H9 (cell line): ENCODE measurements at regions not wholly inside any gene's neighbourhood (a gene's known extent, or its start where the extent isn't known, plus 50 kb on each side); places are given as distances from the start of the nearest gene placed in this dataset.

Experiments used
- DNase-seq: peaks from one replicate; pipeline ENCODE4 v3.0.0-alpha.2; 2017
- H2AFZ ChIP-seq: one replicate; pipeline ENCODE4 v1.6.1; 2013; ENCODE audit warnings: mild to moderate bottlenecking, low read length, control low read depth, moderate library complexity
- H2AK5ac ChIP-seq: 2 replicates; pipeline ENCODE4 v1.6.1; 2013; ENCODE audit warnings: low read length, control low read depth, mixed read lengths; ENCODE audit not compliant: insufficient read length
- H2BK120ac ChIP-seq: one replicate; pipeline ENCODE4 v1.6.1; 2013; ENCODE audit warnings: low read depth, mild to moderate bottlenecking, low read length, control low read depth, inconsistent platforms; ENCODE audit not compliant: poor library complexity, severe bottlenecking
- H2BK12ac ChIP-seq: 2 replicates; pipeline ENCODE4 v1.6.1; 2013; ENCODE audit warnings: low read length, control low read depth, mixed read lengths, low read depth; ENCODE audit not compliant: insufficient read length
- H2BK15ac ChIP-seq: 2 replicates; pipeline ENCODE4 v1.6.1; 2013; ENCODE audit warnings: low read depth, low read length, control low read depth
- H2BK20ac ChIP-seq: one replicate; pipeline ENCODE4 v1.6.1; 2013; ENCODE audit warnings: low read depth, mild to moderate bottlenecking, low read length, control low read depth, inconsistent platforms; ENCODE audit not compliant: poor library complexity, severe bottlenecking
- H2BK5ac ChIP-seq: 2 replicates; pipeline ENCODE4 v1.6.1; 2013; ENCODE audit warnings: low read length, control low read depth, mixed read lengths; ENCODE audit not compliant: insufficient read length
- H3K14ac ChIP-seq: 2 replicates; pipeline ENCODE4 v1.6.1; 2013; ENCODE audit warnings: low read length, control low read depth; ENCODE audit not compliant: insufficient read depth
- H3K18ac ChIP-seq: 2 replicates; pipeline ENCODE4 v1.6.1; 2013; ENCODE audit warnings: low read depth, mild to moderate bottlenecking, mixed read lengths, low read length, control low read depth; ENCODE audit not compliant: insufficient read length
- H3K23ac ChIP-seq: 2 replicates; pipeline ENCODE4 v1.6.1; 2013; ENCODE audit warnings: low read length, control low read depth, mixed read lengths, low read depth; ENCODE audit not compliant: insufficient read length
- H3K23me2 ChIP-seq: 2 replicates; pipeline ENCODE4 v1.6.1; 2013; ENCODE audit warnings: low read depth, mild to moderate bottlenecking, mixed read lengths, low read length, control low read depth; ENCODE audit not compliant: insufficient read length, poor library complexity, severe bottlenecking
- H3K27ac ChIP-seq: 2 replicates; pipeline ENCODE4 v1.5.1; 2013; ENCODE audit warnings: low read length, control low read depth, mixed read lengths, low read depth; ENCODE audit not compliant: insufficient read length
- H3K27me3 ChIP-seq: 2 replicates; pipeline ENCODE4 v1.6.1; 2013; ENCODE audit warnings: low read length, control low read depth, inconsistent platforms; ENCODE audit not compliant: insufficient read depth
- H3K4ac ChIP-seq: 2 replicates; pipeline ENCODE4 v1.6.1; 2013; ENCODE audit warnings: low read depth, mild to moderate bottlenecking, control low read depth, inconsistent platforms, low read length, moderate library complexity
- H3K4me1 ChIP-seq: 2 replicates; pipeline ENCODE4 v1.6.1; 2013; ENCODE audit warnings: low read length, control low read depth, inconsistent platforms; ENCODE audit not compliant: insufficient read depth
- H3K4me2 ChIP-seq: 2 replicates; pipeline ENCODE4 v1.6.1; 2013; ENCODE audit warnings: low read length, control low read depth, mixed read lengths; ENCODE audit not compliant: insufficient read length, insufficient read depth
- H3K56ac ChIP-seq: 2 replicates; pipeline ENCODE4 v1.6.1; 2013; ENCODE audit warnings: low read depth, mild to moderate bottlenecking, mixed read lengths, low read length, control low read depth; ENCODE audit not compliant: insufficient read length
- H3K79me1 ChIP-seq: 2 replicates; pipeline ENCODE4 v1.6.1; 2013; ENCODE audit warnings: low read depth, mild to moderate bottlenecking, moderate library complexity, low read length, control low read depth, inconsistent platforms; ENCODE audit not compliant: insufficient read depth, poor library complexity, severe bottlenecking
- H3K79me2 ChIP-seq: 2 replicates; pipeline ENCODE4 v1.6.1; 2013; ENCODE audit warnings: low read length, control low read depth, inconsistent platforms; ENCODE audit not compliant: insufficient read depth
- H3K9ac ChIP-seq: 2 replicates; pipeline ENCODE4 v1.6.1; 2013; ENCODE audit warnings: low read length, control low read depth, mixed read lengths; ENCODE audit not compliant: insufficient read length; ENCODE audit errors: extremely low read depth
- H3K9me3 ChIP-seq: one replicate; pipeline ENCODE4 v1.6.1; 2013; ENCODE audit warnings: low read depth, low read length, inconsistent platforms; ENCODE audit not compliant: control insufficient read depth
- H3T11ph ChIP-seq: one replicate; pipeline ENCODE4 v1.6.1; 2013; ENCODE audit warnings: mild to moderate bottlenecking, low read length, control low read depth, inconsistent platforms
- H4K20me1 ChIP-seq: one replicate; pipeline ENCODE4 v1.6.1; 2013; ENCODE audit not compliant: control insufficient read depth, insufficient read length, insufficient read depth
- H4K5ac ChIP-seq: 2 replicates; pipeline ENCODE4 v1.6.1; 2013; ENCODE audit warnings: low read depth, mild to moderate bottlenecking, mixed read lengths, low read length, control low read depth; ENCODE audit not compliant: insufficient read length
- H4K8ac ChIP-seq: replicated peaks from 2 replicates; pipeline ENCODE4 v1.6.1; 2013; ENCODE audit warnings: low read length, control low read depth, mixed read lengths, low read depth; ENCODE audit not compliant: insufficient read length
- H4K91ac ChIP-seq: 2 replicates; pipeline ENCODE4 v1.6.1; 2013; ENCODE audit warnings: low read depth, mild to moderate bottlenecking, moderate library complexity, mixed read lengths, low read length, control low read depth; ENCODE audit not compliant: insufficient read length
- H3K27ac Mint-ChIP-seq, 3 experiments: 2 replicates in 2 of 3; 3 replicates in 1 of 3; pipeline ENCODE4 v1.8.0; 2020 to 2021; ENCODE audit warnings: mixed read lengths in 3 of 3, mild to moderate bottlenecking in 1 of 3, moderate library complexity in 1 of 3
- H3K27me3 Mint-ChIP-seq: 2 replicates; pipeline ENCODE4 v1.8.0; 2021; ENCODE audit warnings: low read depth, mild to moderate bottlenecking, moderate library complexity, mixed read lengths
- H3K36me3 Mint-ChIP-seq, 3 experiments: 2 replicates in 2 of 3; 3 replicates in 1 of 3; pipeline ENCODE4 v1.8.0; 2020 to 2021; ENCODE audit warnings: low read depth in 3 of 3, mixed read lengths in 3 of 3; ENCODE audit not compliant: insufficient read depth in 1 of 3
- H3K4me1 Mint-ChIP-seq, 2 experiments: 2 replicates each; pipeline ENCODE4 v1.8.0; 2020; ENCODE audit warnings: mixed read lengths in 2 of 2
- H3K4me3 Mint-ChIP-seq, 2 experiments: 2 replicates in 1 of 2; 3 replicates in 1 of 2; pipeline ENCODE4 v1.8.0; 2020 to 2021; ENCODE audit warnings: mild to moderate bottlenecking in 2 of 2, mixed read lengths in 2 of 2, moderate library complexity in 1 of 2
- H3K9me3 Mint-ChIP-seq, 2 experiments: 2 replicates in 1 of 2; 3 replicates in 1 of 2; pipeline ENCODE4 v1.8.0; 2020; ENCODE audit warnings: mild to moderate bottlenecking in 2 of 2, mixed read lengths in 2 of 2, moderate library complexity in 1 of 2
- CTCF ChIP-seq: fragments of 200-600 bp; sonication (generic); conservative IDR thresholded peaks from 3 replicates; pipeline ENCODE4 v1.8.0; 2021; ENCODE audit warnings: antibody characterized with exemption, mild to moderate bottlenecking

GRCh38 chr14:44297437-44297836 is 209.6 kb downstream of the FSCB start:
- H2BK120ac ChIP-seq: no peak overlapping the region
- H3T11ph ChIP-seq: no peak overlapping the region
- Mint-ChIP-seq H3K36me3 (peaks cover 1 to 19% (median 2%) of the 10 kb centered on the region in 3 experiments; a peak in 4 of 7 replicates), H3K9me3 (peaks cover 8% of the 10 kb centered on the region in 2 experiments; a peak in 3 of 5 replicates), H3K27ac (no peak overlapping the region), H3K27me3 (no peaks in the 10 kb centered on the region), H3K4me1 (no peaks in the 10 kb centered on the region), H3K4me3 (no peak overlapping the region)
- H3K27me3 ChIP-seq: no peaks in the 10 kb centered on the region
- no peak overlapping the region for H2AFZ ChIP-seq
- no peak overlapping the region for H2AK5ac ChIP-seq
- no peak overlapping the region for H2BK20ac ChIP-seq
- no peak overlapping the region for H2BK12ac ChIP-seq
- TF ChIP-seq CTCF: no peak
- H2BK5ac ChIP-seq: no peak overlapping the region
- H3K4me2 ChIP-seq: no peak overlapping the region
- H3K14ac ChIP-seq: no peak overlapping the region
- H3K56ac ChIP-seq: no peak overlapping the region
- no peak overlapping the region for H4K8ac ChIP-seq
- no peaks in the 10 kb centered on the region for H4K20me1 ChIP-seq
- H4K91ac ChIP-seq: no peak overlapping the region
- DNase-seq: no peak
- H2BK15ac ChIP-seq: no peak overlapping the region
- no peak overlapping the region for H3K27ac ChIP-seq
- H3K9ac ChIP-seq: no peak overlapping the region
- no peaks in the 10 kb centered on the region for H3K79me1 ChIP-seq
- H3K4ac ChIP-seq: no peak overlapping the region
- H4K5ac ChIP-seq: no peak overlapping the region
- no peak overlapping the region for H3K18ac ChIP-seq
- H3K79me2 ChIP-seq: no peaks in the 10 kb centered on the region
- H3K9me3 ChIP-seq: no peaks in the 10 kb centered on the region
- no peaks in the 10 kb centered on the region for H3K4me1 ChIP-seq
- no peak overlapping the region for H3K23ac ChIP-seq
- H3K23me2 ChIP-seq: no peaks in the 10 kb centered on the region
